Left ventricle myocardium inferior (tissue), 1 donor: ENCODE measurements at regions not wholly inside any gene's neighbourhood (a gene's known extent, or its start where the extent isn't known, plus 50 kb on each side); places are given as distances from the start of the nearest gene placed in this dataset.

Source experiments
- DNase-seq: peaks from one replicate; pipeline ENCODE4 v3.0.0-alpha.2; 2020
- H3K27ac ChIP-seq: fragments of 200-600 bp; replicated peaks from 2 replicates; pipeline ENCODE4 v1.8.0; 2021
- H3K27me3 ChIP-seq: fragments of 200-600 bp; 2 replicates; pipeline ENCODE4 v1.8.0; 2021; ENCODE audit warnings: low read depth
- H3K36me3 ChIP-seq: fragments of 200-600 bp; 2 replicates; pipeline ENCODE4 v1.8.0; 2021
- H3K4me1 ChIP-seq: fragments of 200-600 bp; 2 replicates; pipeline ENCODE4 v1.8.0; 2021
- H3K4me3 ChIP-seq: fragments of 200-600 bp; 2 replicates; pipeline ENCODE4 v1.8.0; 2021; ENCODE audit warnings: mild to moderate bottlenecking, moderate library complexity
- H3K9me3 ChIP-seq: fragments of 200-600 bp; replicated peaks from 2 replicates; pipeline ENCODE4 v1.8.0; 2021
- intact Hi-C: fragments of 100-400 bp; cut with micrococcal nuclease; formaldehyde crosslinking; loops from one replicate; pipeline ENCODE4 v1.11.0; 2022
- TF ChIP-seq, protein P1 (sequence below): fragments of 200-600 bp; IDR thresholded peaks from 2 replicates; pipeline ENCODE4 v1.8.0; 2021; ENCODE audit warnings: antibody characterized with exemption, mild to moderate bottlenecking, borderline replicate concordance
- donor health status: DM: no; HTN: yes; CAD: no; lungs with severe emphysema.

DNA sequence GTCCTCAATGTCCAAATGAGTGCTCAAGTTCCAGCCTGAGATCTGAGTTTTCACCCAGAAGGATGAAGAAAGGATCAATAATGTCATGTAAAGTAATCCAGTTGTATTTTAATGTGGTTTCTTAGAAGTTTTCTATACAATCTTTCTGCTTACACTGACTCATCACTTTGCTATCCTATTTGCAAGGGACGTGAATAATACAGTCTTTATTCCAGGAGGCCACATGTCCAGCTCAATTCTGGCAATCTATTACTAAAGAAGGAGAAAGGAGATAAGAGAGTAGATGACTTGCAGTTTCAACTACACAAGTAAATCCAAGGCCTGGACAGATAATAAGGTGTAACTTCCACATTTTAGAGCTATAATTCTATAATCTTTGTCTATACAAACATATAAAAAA lies 601.1 kb upstream of the SETBP1 start:
- intact Hi-C loops, result no loop called here
- no peak overlapping the region for H3K27ac ChIP-seq
- no peaks in the 10 kb centered on the region for H3K9me3 ChIP-seq
- no peak overlapping the region for H3K4me3 ChIP-seq
- H3K27me3 ChIP-seq, result no peaks in the 10 kb centered on the region
- no peaks in the 10 kb centered on the region for H3K4me1 ChIP-seq
- H3K36me3 ChIP-seq, result no peaks in the 10 kb centered on the region
- no peak for DNase-seq
- TF ChIP-seq, protein P1, sequence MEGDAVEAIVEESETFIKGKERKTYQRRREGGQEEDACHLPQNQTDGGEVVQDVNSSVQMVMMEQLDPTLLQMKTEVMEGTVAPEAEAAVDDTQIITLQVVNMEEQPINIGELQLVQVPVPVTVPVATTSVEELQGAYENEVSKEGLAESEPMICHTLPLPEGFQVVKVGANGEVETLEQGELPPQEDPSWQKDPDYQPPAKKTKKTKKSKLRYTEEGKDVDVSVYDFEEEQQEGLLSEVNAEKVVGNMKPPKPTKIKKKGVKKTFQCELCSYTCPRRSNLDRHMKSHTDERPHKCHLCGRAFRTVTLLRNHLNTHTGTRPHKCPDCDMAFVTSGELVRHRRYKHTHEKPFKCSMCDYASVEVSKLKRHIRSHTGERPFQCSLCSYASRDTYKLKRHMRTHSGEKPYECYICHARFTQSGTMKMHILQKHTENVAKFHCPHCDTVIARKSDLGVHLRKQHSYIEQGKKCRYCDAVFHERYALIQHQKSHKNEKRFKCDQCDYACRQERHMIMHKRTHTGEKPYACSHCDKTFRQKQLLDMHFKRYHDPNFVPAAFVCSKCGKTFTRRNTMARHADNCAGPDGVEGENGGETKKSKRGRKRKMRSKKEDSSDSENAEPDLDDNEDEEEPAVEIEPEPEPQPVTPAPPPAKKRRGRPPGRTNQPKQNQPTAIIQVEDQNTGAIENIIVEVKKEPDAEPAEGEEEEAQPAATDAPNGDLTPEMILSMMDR, result no peak

DNA sequence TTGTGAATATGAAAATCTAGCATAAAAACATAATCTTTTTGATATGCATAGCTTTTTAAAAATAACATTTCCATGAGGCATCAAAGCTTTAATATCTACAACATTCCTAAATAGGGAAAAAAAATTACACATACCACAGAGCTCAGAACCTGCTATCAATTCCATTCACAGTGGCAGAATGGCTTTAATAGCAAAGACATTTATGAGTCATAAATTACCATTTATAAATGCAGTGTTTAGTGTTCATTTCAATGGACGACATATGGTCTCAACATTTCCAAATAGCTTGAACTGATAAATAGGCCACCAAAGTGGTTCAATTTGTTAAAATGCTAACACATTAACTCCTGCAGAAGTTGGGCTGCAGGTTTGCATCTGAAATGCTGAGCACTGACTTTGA lies 600.6 kb upstream of the SETBP1 start:
- Histone ChIP-seq H3K4me3 (no peak overlapping the region), H3K36me3 (no peaks in the 10 kb centered on the region), H3K27me3 (no peaks in the 10 kb centered on the region), H3K4me1 (no peaks in the 10 kb centered on the region), H3K9me3 (no peaks in the 10 kb centered on the region), H3K27ac (no peak overlapping the region)
- TF ChIP-seq, protein P1, result no peak
- no peak for DNase-seq
- intact Hi-C loops, result no loop called here

DNA sequence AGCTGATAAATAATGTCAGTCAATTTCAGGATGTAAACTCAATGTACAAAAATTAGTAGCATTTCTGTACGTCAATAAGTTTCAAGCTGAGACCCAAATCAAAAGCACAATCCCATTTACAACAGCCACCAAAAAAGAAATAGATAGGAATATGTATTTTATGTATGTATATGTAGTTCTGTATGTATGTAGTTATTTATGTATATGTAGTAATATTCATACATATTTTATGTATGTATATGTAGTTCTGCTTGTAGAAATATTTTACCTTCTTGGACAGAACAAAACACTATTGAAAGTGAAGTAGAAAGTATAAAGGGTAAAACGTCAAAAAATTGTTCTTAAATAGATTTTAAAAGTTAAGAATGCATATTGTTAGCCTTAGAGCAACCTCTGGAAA lies 591.0 kb upstream of the SETBP1 start:
- H3K27ac ChIP-seq, result no peak overlapping the region
- no peaks in the 10 kb centered on the region for H3K9me3 ChIP-seq
- intact Hi-C loops, result no loop called here
- H3K4me3 ChIP-seq, result no peak overlapping the region
- H3K27me3 ChIP-seq, result no peaks in the 10 kb centered on the region
- TF ChIP-seq, protein P1, result no peak
- H3K36me3 ChIP-seq, result no peaks in the 10 kb centered on the region
- no peak for DNase-seq
- no peaks in the 10 kb centered on the region for H3K4me1 ChIP-seq

DNA sequence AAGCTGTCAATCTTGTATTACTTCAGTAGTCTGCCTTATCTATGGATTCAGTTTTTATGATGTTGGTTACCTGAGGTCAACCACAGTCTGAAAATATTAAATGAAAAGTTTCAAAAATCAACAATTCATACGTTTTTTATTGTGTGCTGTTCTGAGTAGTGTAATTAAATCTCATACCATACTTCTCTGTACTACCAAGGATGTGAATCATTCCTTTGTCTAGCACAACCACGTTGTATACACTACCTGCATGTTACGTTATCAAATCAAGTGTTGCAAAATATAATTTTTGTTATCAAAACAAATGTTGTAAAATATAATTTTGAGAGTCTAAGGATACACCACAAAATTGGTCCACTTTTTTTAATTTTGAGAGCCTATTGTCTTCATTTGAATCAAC lies 590.2 kb upstream of the SETBP1 start:
- Histone ChIP-seq H3K36me3 (no peaks in the 10 kb centered on the region), H3K4me1 (no peaks in the 10 kb centered on the region), H3K4me3 (no peak overlapping the region), H3K9me3 (peaks cover 3% of the 10 kb centered on the region), H3K27ac (no peak overlapping the region), H3K27me3 (no peaks in the 10 kb centered on the region)
- TF ChIP-seq, protein P1, result no peak
- intact Hi-C loops, result no loop called here
- no peak for DNase-seq

DNA sequence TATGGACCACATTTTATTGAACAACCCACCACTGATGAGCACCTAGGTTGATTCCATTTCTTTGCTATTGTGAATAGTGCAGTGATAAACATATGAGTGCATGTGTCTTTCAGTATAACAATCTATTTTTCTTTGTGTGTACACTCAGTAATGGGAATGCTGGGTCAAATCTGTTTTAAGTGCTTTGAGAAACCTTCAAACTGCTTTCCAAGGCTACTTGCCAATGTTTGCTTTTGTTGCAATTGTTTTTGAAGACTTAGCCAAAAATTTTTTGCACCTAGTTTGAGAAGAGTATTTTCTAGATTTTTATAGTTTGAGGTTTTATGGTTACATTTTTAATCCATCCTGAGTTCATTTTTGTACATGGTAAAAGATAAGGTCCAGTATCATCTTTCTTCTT lies 587.4 kb upstream of the SETBP1 start:
- TF ChIP-seq, protein P1, result no peak
- intact Hi-C loops, result no loop called here
- Histone ChIP-seq H3K27ac (no peak overlapping the region), H3K36me3 (no peaks in the 10 kb centered on the region), H3K9me3 (peaks cover 3% of the 10 kb centered on the region), H3K4me1 (no peaks in the 10 kb centered on the region), H3K4me3 (no peak overlapping the region), H3K27me3 (no peaks in the 10 kb centered on the region)
- no peak for DNase-seq

DNA sequence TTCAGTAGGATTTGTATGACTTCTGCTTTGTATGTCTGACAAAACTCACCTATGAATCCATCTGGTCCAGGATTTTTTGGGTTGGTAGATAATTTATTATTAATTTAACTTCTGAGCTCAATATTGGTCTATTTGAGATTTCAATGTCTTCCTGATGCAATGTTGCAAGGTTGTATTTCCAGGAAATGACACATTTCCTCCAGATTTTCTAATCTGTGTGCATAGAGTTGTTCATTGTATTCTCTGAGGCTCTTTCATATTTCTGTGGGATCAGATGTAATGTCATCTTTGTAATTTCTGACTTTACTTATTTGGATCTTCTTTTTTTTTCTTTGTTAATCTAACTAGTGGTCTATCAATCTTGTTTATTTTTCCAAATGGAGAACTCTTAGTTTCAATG lies 584.7 kb upstream of the SETBP1 start:
- Histone ChIP-seq H3K9me3 (peaks cover 3% of the 10 kb centered on the region), H3K27me3 (no peaks in the 10 kb centered on the region), H3K4me1 (no peaks in the 10 kb centered on the region), H3K36me3 (no peaks in the 10 kb centered on the region), H3K27ac (no peak overlapping the region), H3K4me3 (no peak overlapping the region)
- TF ChIP-seq, protein P1, result no peak
- DNase-seq, result no peak
- intact Hi-C loops, result no loop called here
